ENCODE measurements at regions not wholly inside any gene's neighbourhood (a gene's known extent, or its start where the extent isn't known, plus 50 kb on each side); places are given as distances from the start of the nearest gene placed in this dataset.

GRCh38 chr1:9435153-9435636, 104.1 kb upstream of the SLC25A33 start:
- TF ChIP-seq FOXJ3 (CRISPR knock-in tag; IDR thresholded peaks at IDR 0.05; ENCODE audit: borderline replicate concordance) (peak; percentile 94), MAX (IDR thresholded peaks at IDR 0.05) (peak; percentile 45; the same call in 1 of the 2 replicates), BHLHE40 (IDR thresholded peaks at IDR 0.05; ENCODE audit: low read length) (no peak), MTA3 (CRISPR knock-in tag; IDR thresholded peaks at IDR 0.05) (no peak), ZNF597 (CRISPR knock-in tag; IDR thresholded peaks at IDR 0.05) (no peak), CTCF (CRISPR knock-in tag; IDR thresholded peaks at IDR 0.05) (no peak), TRIM22 (IDR thresholded peaks at IDR 0.05) (no peak), HMGXB3 (CRISPR knock-in tag; IDR thresholded peaks at IDR 0.05; ENCODE audit: borderline replicate concordance) (peak; percentile 80; the same call in 1 of the 2 replicates), ZNF383 (CRISPR knock-in tag; IDR thresholded peaks at IDR 0.05; ENCODE audit: borderline replicate concordance) (no peak), CC2D1A (CRISPR knock-in tag; IDR thresholded peaks at IDR 0.05) (no peak), SATB2 (CRISPR knock-in tag; IDR thresholded peaks at IDR 0.05) (no peak), CHCHD3 (CRISPR knock-in tag; IDR thresholded peaks at IDR 0.05) (no peak), FOSL1 (CRISPR knock-in tag; IDR thresholded peaks at IDR 0.05; ENCODE audit: borderline replicate concordance) (peak; percentile 23; the same call in 1 of the 2 replicates), ZNF274 (CRISPR knock-in tag; IDR thresholded peaks at IDR 0.05) (no peak)
